HG02678 (cell line): ENCODE measurements at regions not wholly inside any gene's neighbourhood (a gene's known extent, or its start where the extent isn't known, plus 50 kb on each side); places are given as distances from the start of the nearest gene placed in this dataset.

Experiments used
- ATAC-seq: cut with Tn5 transposase; IDR thresholded peaks from one replicate; pipeline ENCODE4 v1.9.1; 2021; ENCODE audit warnings: mild to moderate bottlenecking, moderate library complexity; ENCODE audit not compliant: unreplicated experiment

- ATAC-seq: no peak
Observed at GRCh38 chr18:10370716-10371115, 83.7 kb upstream of the APCDD1 start.

GRCh38 chr18:10371165-10371564, 83.3 kb upstream of the APCDD1 start:
- no peak for ATAC-seq

DNA sequence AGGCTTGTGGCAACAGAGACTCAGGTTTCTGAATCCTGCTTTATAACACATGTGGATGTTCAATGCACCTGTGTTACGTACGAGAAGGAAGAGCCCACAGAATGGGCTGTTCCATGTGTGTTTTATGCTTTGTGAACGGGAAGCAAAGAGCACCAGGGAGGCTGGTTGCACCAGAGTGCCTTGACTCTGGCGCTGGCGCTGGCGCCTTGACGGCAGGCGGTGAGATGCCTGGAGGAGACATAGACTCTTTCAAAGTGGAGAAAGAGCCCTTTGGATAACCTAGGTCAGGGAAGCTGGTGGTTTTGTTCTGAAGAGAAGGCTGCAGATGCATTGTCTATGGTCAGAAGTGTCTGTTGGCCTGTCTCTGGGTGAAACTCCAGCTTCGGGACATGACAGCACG, 80.2 kb upstream of the APCDD1 start:
- ATAC-seq: no peak

DNA sequence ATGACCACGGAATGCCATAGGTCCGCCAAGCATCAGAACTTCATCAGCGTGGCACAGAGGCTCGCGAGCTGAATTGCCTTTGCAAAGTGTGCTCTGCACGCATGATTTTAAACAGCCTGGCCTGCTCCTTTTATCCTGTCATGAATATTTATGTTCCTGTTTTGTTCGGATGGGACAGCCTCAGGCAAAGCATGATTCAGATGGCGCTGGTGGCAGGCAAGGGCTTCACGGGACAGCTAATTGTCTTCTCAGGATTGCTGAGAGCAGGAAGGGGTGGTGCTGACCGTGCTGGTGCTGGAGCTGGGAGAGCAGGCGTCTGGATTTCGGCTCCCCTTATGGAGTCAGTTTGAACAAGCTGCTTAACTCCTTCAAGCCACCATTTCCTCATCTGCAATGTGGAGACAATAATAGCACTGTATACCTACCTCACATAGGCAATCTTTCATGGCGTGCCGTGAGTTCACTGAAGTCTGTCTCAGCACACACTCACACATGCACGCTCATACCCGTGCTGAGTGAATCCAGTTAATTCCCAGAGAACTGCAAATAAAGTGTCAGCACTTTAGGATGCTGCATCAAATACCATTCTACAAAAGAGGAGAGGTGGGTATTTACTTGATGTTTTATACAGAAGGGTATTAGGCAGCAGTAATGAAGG, 79.7 kb upstream of the APCDD1 start:
- ATAC-seq: no peak

DNA sequence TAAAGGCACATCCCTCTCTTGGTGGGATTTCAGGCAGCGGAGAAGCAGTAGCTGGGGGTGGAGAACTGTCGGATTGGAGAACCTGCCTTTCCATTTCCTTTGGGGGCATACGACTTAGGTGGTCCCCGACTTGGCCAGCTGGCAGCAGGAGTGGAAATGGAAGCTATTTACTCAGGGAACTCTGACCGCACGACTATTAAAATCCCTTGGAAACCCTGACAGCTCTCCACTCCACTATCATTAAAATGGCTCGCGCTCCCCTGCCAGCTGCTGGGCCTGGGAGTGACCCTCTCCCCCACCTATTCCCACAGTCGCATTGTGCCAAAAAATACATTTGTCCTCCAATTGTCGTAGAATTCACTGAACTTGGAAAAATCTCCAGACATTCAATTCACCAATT, 77.7 kb upstream of the APCDD1 start:
- ATAC-seq: no peak

DNA sequence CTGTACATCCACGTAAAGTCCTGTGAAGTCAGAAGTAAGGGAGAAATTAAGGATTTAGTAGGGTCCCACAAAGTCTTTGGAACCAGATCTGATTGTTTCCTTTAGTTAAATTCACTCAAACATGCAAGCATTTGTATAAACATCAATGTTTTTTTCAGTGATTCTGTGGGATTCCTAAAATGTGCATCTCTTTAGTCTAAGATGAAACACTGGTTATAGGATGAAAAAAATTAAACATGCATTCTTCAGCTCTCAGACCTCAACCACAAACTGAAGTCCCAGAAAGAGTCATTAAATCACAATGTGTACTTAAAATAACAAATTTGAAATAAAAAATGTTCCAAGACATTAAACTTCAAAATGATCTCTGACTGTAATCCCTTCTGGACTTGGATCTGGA, 76.5 kb upstream of the APCDD1 start:
- ATAC-seq: no peak

DNA sequence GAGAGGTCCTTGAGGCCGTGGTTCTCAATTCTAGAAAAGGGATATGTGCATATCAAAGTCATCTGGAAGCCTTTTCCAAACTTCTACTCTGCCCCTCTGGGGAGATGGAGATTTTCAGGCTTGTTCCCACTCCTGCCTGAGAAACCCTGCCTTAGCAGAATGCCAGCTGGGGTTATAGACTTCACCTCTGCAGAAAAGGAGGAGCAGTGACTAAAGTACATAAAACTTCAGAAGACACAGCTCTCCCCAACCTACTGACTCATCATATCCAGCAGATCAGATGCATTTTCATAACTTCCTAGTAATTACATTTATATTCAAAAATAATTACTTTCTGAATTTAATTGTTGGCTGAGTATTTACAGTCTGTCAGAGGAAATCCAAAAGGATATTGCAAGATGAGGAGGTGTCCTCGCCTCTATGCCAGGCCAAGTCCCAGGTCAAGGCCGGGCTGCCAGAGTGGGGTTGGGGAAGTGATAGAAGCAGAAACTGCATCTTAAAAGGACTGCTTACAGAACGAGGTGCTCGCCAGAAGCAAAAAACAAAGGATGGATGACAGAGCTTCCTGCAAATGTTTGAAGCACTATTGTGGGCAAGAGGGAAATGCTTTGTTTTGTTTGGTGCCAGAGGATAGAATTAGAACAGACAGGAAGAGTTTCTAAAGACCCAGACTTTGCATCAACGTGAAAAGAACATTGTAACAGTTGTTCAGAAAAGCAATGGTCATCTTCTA, 75.6 kb upstream of the APCDD1 start:
- ATAC-seq: no peak

- ATAC-seq: no peak
Observed at GRCh38 chr18:10379522-10379921, 74.9 kb upstream of the APCDD1 start.

DNA sequence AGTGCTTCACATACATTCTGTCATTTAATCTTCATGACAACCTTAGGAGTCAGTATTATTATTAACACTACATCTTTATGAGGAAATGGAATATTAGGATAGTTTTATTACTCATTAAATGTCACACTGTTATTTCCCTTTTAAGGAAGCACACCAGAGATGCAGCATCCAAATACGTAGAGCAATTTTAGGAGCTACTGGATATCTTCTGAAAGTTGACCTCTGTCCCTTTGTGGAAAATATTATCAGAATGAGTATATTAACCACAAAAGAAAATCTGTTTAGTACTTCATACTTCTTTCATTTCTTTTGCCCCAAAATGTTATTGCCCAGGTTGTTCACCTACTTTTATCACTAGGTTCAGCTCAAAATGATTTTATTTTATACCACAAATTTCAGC, 72.9 kb upstream of the APCDD1 start:
- ATAC-seq: no peak

DNA sequence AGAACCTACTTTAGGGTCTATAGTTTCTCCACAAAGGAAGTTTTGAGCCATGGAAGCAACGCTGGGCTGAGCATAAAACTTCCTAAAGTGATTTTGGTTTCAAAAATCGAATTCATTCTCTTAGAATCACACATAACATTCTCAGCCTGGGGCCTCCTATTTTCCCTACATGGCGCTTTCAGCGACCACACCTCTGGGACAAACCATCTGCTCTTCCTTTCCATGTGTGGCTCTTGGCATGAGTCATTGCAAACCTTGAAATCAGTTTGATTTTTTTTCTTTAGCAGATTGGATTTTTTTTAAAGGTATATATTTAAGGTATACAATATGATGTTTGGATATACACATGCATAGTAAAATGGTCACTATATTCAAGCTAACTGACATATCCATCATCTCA, 72.5 kb upstream of the APCDD1 start:
- ATAC-seq: no peak

GRCh38 chr18:10386049-10386448, 68.4 kb upstream of the APCDD1 start:
- ATAC-seq: no peak

- no peak for ATAC-seq
Observed at GRCh38 chr18:10386956-10387355, 67.5 kb upstream of the APCDD1 start.

DNA sequence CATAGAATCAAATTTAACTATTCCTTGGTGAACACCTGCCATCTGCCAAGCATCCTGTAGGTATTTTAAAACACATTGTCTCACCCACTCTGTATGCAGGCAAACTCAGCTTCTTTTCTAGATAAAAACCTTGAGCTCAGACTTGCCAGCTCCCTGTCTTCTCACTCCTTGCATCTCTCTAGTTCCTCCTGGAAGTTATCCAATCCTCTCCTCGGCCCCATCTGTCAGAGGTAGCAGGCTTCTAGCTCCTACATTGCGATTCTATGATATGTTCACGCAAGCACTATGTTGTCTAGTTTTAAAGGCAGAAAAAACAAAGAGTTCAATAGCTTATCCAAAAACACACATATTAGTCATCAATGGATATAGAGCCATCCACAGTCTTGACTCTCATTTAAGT, 67.0 kb upstream of the APCDD1 start:
- no peak for ATAC-seq

GRCh38 chr18:10388373-10388772, 66.1 kb upstream of the APCDD1 start:
- no peak for ATAC-seq

GRCh38 chr18:10391506-10391905, 62.9 kb upstream of the APCDD1 start:
- peak; percentile 70 for ATAC-seq

- ATAC-seq: no peak
Observed at GRCh38 chr18:10397004-10397403, 57.4 kb upstream of the APCDD1 start.

DNA sequence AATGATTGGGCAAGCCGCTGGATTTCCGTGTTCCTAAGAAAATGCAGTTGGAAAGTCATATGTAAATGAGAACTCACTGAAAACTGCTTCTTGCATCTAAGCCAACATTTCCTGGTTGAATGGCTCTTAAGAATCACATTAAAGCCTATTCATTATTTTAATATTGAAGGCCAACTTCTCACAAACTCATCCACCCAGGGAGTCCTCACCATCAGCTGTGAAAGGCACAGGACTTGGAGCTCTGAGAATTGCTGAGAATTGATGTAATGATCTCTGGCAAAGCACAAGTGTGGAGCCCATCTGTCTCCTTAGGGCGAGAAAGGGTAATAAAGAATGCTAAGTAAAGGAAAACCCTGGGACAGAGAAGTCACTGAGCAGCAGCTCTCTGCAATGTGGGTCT, 55.9 kb upstream of the APCDD1 start:
- no peak for ATAC-seq

- no peak for ATAC-seq
Observed at GRCh38 chr18:10399465-10399864, 55.0 kb upstream of the APCDD1 start.

DNA sequence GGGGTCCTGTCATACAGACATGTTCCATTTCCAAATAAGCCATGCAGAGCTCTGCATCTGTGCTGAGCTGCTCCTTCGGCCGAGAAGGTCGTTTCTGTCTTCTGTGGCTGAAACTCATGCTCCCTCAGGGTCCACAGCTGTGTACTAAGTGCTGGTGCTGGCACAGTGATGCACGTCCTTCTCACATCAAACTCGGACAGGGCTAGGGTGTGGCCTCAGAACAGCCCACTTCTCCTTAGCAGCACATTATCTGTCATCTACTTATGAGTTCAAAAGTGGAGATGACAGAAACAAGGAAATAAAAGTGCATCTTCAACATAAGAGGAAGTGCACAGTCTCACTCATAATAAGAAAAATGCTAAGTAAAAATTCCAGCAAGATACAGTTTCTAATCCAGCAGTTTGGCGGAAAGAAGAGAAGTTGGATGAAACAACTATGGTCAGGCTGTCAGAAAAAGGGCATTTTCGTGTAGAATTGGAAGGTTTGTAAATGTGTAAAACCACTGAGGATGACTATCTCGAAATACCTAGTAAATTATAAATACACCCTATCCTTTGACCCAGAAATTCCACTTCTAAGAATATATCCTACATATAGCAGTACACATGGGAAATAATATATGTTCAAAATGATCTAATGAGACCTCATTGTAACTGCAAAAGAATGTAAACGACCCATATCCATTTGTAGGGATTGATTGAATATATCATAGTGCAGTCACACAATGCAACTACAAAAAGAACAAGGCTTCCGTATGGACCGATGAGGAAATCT, 53.7 kb upstream of the APCDD1 start:
- no peak for ATAC-seq

GRCh38 chr18:10401521-10401920, 52.9 kb upstream of the APCDD1 start:
- no peak for ATAC-seq

DNA sequence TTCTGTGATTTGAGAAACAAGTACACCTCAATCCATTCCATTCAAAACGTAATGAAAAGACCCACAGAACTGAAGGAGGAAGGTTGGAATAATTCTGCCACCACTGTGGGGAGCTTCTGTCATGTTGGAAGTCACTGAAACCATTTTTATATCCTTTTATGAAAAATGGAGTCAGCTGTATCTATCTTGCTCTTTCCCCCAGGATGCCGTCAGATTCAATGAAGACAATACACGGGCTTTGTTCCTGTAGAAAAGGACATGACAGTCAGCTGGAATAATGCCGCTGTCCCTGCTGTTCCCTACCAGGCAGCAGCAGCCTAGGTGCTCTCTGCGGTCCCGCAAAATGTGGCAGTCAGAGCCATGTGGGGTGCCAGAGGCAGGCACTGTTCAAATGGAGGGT, 52.5 kb upstream of the APCDD1 start:
- no peak for ATAC-seq
